NCI-H187 (cell line): ENCODE measurements at regions not wholly inside any gene's neighbourhood (a gene's known extent, or its start where the extent isn't known, plus 50 kb on each side); places are given as distances from the start of the nearest gene placed in this dataset.
"Not testable (repeated sequence)": the region's sequence is repeated elsewhere in the genome, so short reads cannot be mapped to it uniquely, and the experiment has no call there.

Experiments used
- DNase-seq, 2 experiments: peaks; one replicate each; lab custom pipeline; 2025; lab: John Stamatoyannopoulos, UW

GRCh38 chr9:86491468-86492266, 137.5 kb upstream of the TUT7 start:
- DNase-seq = no peak

GRCh38 chr9:86488794-86489193, 134.6 kb upstream of the TUT7 start:
- no peak for DNase-seq

- DNase-seq = no peak
Measured at GRCh38 chr9:86488345-86488744, 134.1 kb upstream of the TUT7 start.

GRCh38 chr9:86487838-86488233, 133.6 kb upstream of the TUT7 start:
- DNase-seq = no peak

- no peak for DNase-seq
Measured at GRCh38 chr9:86486891-86487837, 133.0 kb upstream of the TUT7 start.

GRCh38 chr9:86485359-86485758, 131.1 kb upstream of the TUT7 start:
- no peak for DNase-seq

DNA sequence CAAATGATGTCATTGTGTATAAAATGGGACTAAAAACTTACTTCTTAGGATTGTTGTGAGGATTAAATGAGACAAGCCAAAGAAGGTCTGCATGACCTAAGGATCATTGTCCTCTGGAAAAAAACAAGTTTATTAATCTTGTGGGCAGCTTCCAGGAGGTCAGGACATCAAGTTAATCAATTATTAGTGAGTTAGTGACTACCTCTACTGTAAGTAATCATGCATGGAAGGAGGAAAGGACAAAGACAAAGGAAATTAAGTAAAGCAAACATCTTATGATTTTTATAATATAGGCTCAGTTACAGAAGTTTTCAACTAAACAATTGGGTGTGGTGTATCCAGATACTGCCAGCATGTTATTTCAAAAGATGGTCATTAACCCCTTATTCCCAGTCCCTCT, 129.3 kb upstream of the TUT7 start:
- no peak for DNase-seq

DNA sequence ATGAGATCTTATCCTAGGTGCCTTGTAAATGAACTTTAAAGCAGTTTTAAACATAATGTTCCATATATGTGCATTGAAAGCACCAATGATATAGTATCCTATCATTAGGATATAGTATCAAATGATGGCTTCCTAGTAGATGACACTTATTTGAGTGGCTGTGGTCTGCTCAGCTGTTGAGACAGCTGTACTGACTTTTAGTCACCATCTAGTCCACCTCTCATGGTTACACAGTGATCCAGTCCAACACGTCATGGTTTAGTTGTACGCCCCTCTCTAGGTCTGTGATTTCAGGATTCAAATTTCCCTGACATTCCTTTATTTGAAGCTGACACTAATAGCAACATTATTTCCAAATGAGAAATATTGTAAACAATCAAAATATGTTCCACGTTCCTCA, 127.3 kb upstream of the TUT7 start:
- no peak for DNase-seq

DNA sequence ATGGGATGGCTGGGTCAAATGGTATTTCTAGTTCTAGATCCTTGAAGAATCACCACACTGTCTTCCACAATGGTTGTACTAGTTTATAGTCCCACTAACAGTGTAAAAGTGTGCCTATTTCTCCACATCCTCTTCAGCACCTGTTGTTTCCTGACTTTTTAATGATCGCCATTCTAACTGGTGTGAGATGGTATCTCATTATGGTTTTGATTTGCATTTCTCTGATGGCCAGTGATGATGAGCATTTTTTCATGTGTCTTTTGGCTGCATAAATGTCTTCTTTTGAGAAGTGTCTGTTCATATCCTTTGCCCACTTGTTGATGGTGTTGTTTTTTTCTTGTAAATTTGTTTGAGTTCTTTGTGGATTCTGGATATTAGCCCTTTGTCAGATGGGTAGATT, 121.0 kb upstream of the TUT7 start:
- DNase-seq = not testable (repeated sequence)

GRCh38 chr9:86471171-86471815, 117.1 kb upstream of the TUT7 start:
- no peak for DNase-seq

GRCh38 chr9:86470326-86470725, 116.1 kb upstream of the TUT7 start:
- DNase-seq = no peak

DNA sequence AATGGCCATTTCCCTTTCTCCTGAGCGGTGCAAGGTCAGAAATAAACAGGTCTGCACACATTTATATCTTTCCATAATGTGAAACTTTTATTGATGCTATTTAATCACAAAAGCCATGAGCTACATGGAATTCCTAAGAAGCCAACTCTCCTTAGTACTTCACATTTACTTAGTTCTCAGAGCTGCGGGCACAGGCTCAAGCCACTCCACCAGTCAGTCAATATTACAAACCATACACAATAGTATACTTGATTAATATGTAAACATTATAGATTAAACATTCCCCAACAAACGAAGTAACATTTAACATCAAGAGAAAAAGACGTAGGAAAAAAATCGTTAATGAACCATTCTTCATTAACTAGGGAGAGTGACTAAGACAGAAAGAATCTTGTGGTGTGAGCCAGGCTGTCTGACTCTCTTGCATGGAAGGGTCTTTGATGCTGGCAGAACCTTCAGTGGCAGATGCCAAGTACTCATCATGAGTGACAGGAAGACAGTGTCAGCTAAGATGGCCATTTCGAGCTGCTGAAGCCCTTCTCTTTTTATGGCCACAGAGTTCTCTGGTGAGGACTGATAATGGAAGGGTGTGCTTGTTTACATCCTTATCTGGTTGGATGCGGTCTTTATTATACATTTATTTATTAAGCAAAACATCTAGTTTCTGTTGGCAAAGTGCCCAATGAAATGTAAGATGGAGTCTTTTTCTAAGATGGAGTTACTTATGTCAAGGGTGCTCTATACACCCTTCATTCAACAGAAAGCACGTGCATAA, 115.5 kb upstream of the TUT7 start:
- DNase-seq = no peak

DNA sequence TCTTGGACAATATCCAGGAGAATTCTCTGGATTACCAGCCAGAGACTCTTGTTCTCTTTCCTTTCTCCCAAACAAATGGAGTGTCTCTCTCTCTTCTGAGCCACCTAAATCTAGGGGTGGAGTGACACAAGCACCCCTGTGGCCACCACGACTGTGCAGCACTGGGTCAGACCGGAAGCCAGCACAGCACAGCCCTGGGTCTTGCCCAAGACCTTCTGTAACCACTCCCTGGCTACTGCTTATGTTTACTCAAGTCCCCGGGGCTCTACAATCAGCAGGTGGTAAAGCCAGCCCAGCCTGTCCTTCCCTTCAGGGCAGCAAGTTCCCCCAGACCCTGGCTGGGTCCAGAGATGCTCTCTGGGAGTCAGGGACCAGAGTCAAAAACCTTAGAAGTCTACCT, 110.0 kb upstream of the TUT7 start:
- no peak for DNase-seq

DNA sequence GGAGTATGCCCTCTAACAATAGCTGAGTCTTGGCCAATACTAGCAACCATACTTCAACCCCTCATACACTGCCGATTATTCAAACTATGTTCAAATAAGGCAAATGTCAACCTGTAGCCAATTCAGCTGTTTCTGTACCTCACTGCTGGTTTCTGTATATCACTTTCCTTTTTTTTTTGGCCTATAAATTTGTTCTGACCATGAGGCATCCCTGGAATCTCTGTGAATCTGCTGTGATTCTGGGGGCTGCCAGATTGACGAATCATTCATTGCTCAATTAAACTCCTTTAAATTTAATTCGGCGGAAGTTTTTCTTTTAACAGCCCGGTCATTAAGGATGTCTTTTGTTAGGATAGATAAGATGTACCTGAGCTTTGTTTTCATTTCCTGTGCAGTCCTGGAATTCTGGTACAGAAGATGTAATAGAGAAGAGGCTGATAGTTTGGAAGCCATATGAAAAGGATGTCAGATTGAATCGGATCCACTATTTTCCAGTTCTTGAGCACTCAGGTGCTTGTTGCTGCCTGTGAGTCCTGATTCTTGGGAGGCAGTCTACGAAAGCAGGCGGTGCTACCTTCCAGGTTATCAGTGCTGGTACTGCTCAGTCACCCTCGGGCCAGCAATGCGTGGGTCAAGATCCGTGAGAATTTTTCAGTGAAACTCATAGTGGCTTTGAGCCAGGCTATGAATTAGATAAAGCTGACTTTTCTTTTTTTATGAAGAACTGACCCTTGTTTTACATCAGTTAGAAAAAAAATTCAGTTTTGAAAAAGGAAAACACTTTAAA, 106.2 kb upstream of the TUT7 start:
- no peak for DNase-seq

- no peak for DNase-seq
Measured at GRCh38 chr9:86459599-86460155, 105.5 kb upstream of the TUT7 start.

GRCh38 chr9:86459191-86459590, 105.0 kb upstream of the TUT7 start:
- DNase-seq = no peak

DNA sequence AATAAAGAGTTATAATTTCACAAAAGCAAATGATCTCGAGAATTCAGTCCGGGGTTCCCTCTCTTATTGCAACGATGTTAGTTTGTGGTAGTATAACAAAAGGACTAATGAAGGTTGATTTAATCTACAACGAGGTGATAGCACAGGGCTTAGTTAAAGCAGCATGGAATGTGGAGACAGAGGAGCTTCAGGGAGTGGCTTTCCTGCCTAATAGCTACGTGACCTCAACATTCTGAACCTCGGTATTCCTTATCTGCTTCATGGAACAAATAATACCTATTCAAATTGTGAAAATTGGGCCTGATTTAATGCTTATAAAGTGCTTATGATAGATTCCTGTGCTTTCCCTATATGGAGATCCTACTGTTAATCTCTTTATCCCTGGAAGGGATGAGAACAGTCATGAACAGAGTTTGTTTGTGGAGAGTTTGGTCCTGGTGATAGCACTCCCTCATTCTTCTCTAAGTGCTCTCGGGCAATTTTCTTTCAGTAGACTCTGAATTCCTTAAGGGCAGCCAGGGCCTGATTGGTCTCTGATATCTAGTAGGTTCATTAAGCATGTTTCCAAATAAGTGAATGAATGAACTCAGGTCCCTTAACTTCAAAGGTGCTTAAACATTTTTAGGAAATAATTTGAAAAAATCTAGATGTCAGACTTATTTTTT, 104.1 kb upstream of the TUT7 start:
- DNase-seq = no peak

DNA sequence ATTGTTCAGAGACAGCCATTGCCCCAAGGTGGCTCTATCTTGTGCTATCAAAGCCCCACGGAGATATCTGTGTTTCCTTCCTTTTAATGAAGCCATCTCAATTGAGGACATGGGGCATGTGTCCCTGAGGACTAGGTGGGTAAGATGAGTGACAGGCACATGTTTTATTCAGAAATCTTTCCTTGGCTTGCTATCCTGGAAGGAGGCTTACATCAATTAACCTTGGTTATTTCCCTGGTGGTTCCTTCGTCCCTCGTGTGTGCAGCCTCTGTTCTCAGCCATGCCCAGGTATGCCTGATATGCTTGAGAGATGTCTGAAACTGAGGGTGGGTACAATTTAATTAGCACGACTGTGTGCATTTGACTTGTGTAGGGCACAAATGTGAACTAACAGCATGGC, 102.2 kb upstream of the TUT7 start:
- no peak for DNase-seq

- DNase-seq = no peak
Measured at GRCh38 chr9:86454701-86455615, 100.7 kb upstream of the TUT7 start.
